ENCODE measurements at regions not wholly inside any gene's neighbourhood (a gene's known extent, or its start where the extent isn't known, plus 50 kb on each side); places are given as distances from the start of the nearest gene placed in this dataset.

- Histone ChIP-seq H3K4me3 (ENCODE audit: control extremely low read depth in 1 of 5, extremely low read depth in 1 of 5, insufficient read depth in 1 of 5, low read depth in 2 of 5, low read length in 4 of 5) (no peak overlapping the region), H3K4me2 (replicated peaks; ENCODE audit: low read depth, low read length, poor library complexity, severe bottlenecking) (no peak overlapping the region), H3K79me2 (ENCODE audit: control insufficient read depth, insufficient read depth, low read length) (no peaks in the 10 kb centered on the region), H3K27me3 (replicated peaks in 1 of 4; ENCODE audit: control extremely low read depth in 1 of 4, control insufficient read depth in 3 of 4, insufficient read depth in 4 of 4, low read length in 3 of 4) (no peaks in the 10 kb centered on the region), H3K9ac (ENCODE audit: low read length) (no peak overlapping the region), H3K27ac (ENCODE audit: low read length in 2 of 2) (no peak overlapping the region), H3K36me3 (replicated peaks in 1 of 2; ENCODE audit: control extremely low read depth in 1 of 2, control insufficient read depth in 1 of 2, extremely low read depth in 1 of 2, insufficient read depth in 2 of 2, low read length in 1 of 2) (no peaks in the 10 kb centered on the region), H3K4me1 (ENCODE audit: control insufficient read depth in 2 of 2, insufficient read depth in 2 of 2, low read length in 2 of 2) (peaks cover 0 to 4% of the 10 kb centered on the region in 2 donors), H4K20me1 (ENCODE audit: control insufficient read depth, insufficient read depth, low read length, poor library complexity, severe bottlenecking) (no peaks in the 10 kb centered on the region), H3K9me3 (ENCODE audit: control extremely low read depth in 1 of 3, control insufficient read depth in 2 of 3, insufficient read depth in 1 of 3, low read length in 2 of 3) (no peaks in the 10 kb centered on the region), H2AFZ (ENCODE audit: insufficient read depth, low read depth, low read length, poor library complexity, severe bottlenecking) (no peak overlapping the region)
- no peak for ATAC-seq (ENCODE audit: low read depth)
- H3K9me3 Mint-ChIP-seq (ENCODE audit: insufficient read depth) = no peaks in the 10 kb centered on the region
- no peak for DNase-seq
- intact Hi-C loops (cut with micrococcal nuclease) = no loop called here
- WGBS (ENCODE audit: insufficient coverage) = 65% methylated on average over 2 of the region's 6 CpGs
- H3K4me1 Mint-ChIP-seq = no peaks in the 10 kb centered on the region
- ChIA-PET CTCF (interaction anchor here (0.6 to 1.4 kb wide), 3 partner anchors 26 to 991 kb away, joined by 3 to 4 read pairs (median 3); no protein-coding TSS in a partner anchor), POLR2A (no interaction called here)
- H3K4me3 Mint-ChIP-seq = no peak overlapping the region
- H3K27ac Mint-ChIP-seq = no peak overlapping the region
- peaks cover 24% of the 10 kb centered on the region for H3K27me3 Mint-ChIP-seq
- TF ChIP-seq CTCF (IDR thresholded peaks at IDR 0.05) = no peak
- TF ChIP-seq EZH2 (IDR thresholded peaks at IDR 0.05; ENCODE audit: borderline replicate concordance, insufficient read depth, low read depth, low read length, poor library complexity, severe bottlenecking) = no peak
Measured at GRCh38 chr2:105546628-105546974, 147.8 kb upstream of the FHL2 start.

GRCh38 chr2:105545730-105546627 is 147.1 kb upstream of the FHL2 start:
- H3K79me2 ChIP-seq (ENCODE audit: control insufficient read depth, insufficient read depth, low read length) = no peaks in the 10 kb centered on the region
- no peaks in the 10 kb centered on the region for H3K4me1 Mint-ChIP-seq
- H3K27ac Mint-ChIP-seq = no peak overlapping the region
- ChIA-PET CTCF (interaction anchor here (1.0 to 2.2 kb wide), 2 partner anchors 15 to 177 kb away, joined by 3 to 6 read pairs; no protein-coding TSS in a partner anchor), POLR2A (no interaction called here)
- no peaks in the 10 kb centered on the region for H4K20me1 ChIP-seq (ENCODE audit: control insufficient read depth, insufficient read depth, low read length, poor library complexity, severe bottlenecking)
- no peak overlapping the region for H3K27ac ChIP-seq (ENCODE audit: low read length in 2 of 2)
- no peaks in the 10 kb centered on the region for H3K36me3 ChIP-seq (replicated peaks in 1 of 2; ENCODE audit: control extremely low read depth in 1 of 2, control insufficient read depth in 1 of 2, extremely low read depth in 1 of 2, insufficient read depth in 2 of 2, low read length in 1 of 2)
- H2AFZ ChIP-seq (ENCODE audit: insufficient read depth, low read depth, low read length, poor library complexity, severe bottlenecking) = no peak overlapping the region
- TF ChIP-seq EZH2 (IDR thresholded peaks at IDR 0.05; ENCODE audit: borderline replicate concordance, insufficient read depth, low read depth, low read length, poor library complexity, severe bottlenecking) (no peak), CTCF (IDR thresholded peaks at IDR 0.05) (peak; percentile 91)
- H3K9ac ChIP-seq (ENCODE audit: low read length) = no peak overlapping the region
- DNase-seq (peak; percentile 54), ATAC-seq (ENCODE audit: low read depth) (no peak)
- no peaks in the 10 kb centered on the region for H3K9me3 ChIP-seq (ENCODE audit: control extremely low read depth in 1 of 3, control insufficient read depth in 2 of 3, insufficient read depth in 1 of 3, low read length in 2 of 3)
- peaks cover 24% of the 10 kb centered on the region for H3K27me3 Mint-ChIP-seq
- no peak overlapping the region for H3K4me3 Mint-ChIP-seq
- H3K4me3 ChIP-seq (ENCODE audit: control extremely low read depth in 1 of 5, extremely low read depth in 1 of 5, insufficient read depth in 1 of 5, low read depth in 2 of 5, low read length in 4 of 5) = no peak overlapping the region
- no peak overlapping the region for H3K4me2 ChIP-seq (replicated peaks; ENCODE audit: low read depth, low read length, poor library complexity, severe bottlenecking)
- intact Hi-C loops (cut with micrococcal nuclease) = loop anchor here (1.0 kb wide), 1 partner anchor 176 kb away; no protein-coding TSS in a partner anchor
- no peaks in the 10 kb centered on the region for H3K9me3 Mint-ChIP-seq (ENCODE audit: insufficient read depth)
- H3K27me3 ChIP-seq (replicated peaks in 1 of 4; ENCODE audit: control extremely low read depth in 1 of 4, control insufficient read depth in 3 of 4, insufficient read depth in 4 of 4, low read length in 3 of 4) = no peaks in the 10 kb centered on the region
- H3K4me1 ChIP-seq (ENCODE audit: control insufficient read depth in 2 of 2, insufficient read depth in 2 of 2, low read length in 2 of 2) = peaks cover 0 to 4% of the 10 kb centered on the region in 2 donors
- 44% methylated on average over 8 of the region's 11 CpGs for WGBS (ENCODE audit: insufficient coverage)
